ENCODE measurements at regions not wholly inside any gene's neighbourhood (a gene's known extent, or its start where the extent isn't known, plus 50 kb on each side); places are given as distances from the start of the nearest gene placed in this dataset.

GRCh38 chr1:239575113-239575512 is 188.7 kb downstream of the CHRM3 start:
- no peak for TF ChIP-seq CTCF (conservative IDR thresholded peaks at IDR 0.05)
- TF ChIP-seq EZH2 (IDR thresholded peaks at IDR 0.05; ENCODE audit: low read depth): no peak

Measured in PC-9 (cell line).